ENCODE measurements at regions not wholly inside any gene's neighbourhood (a gene's known extent, or its start where the extent isn't known, plus 50 kb on each side); places are given as distances from the start of the nearest gene placed in this dataset.

- TF ChIP-seq ZNF687 (IDR thresholded peaks at IDR 0.05) = no peak
- no peak for TF ChIP-seq TCF12 (IDR thresholded peaks at IDR 0.05; ENCODE audit: low read depth, low read length)
- no peak for TF ChIP-seq PAX8 (IDR thresholded peaks at IDR 0.05)
- no peak for TF ChIP-seq BHLHE40 (IDR thresholded peaks at IDR 0.05; ENCODE audit: borderline replicate concordance in 1 of 2, low read depth in 2 of 2, low read length in 1 of 2)
- TF ChIP-seq TBL1XR1 (IDR thresholded peaks at IDR 0.05; ENCODE audit: low read depth, low read length) = no peak
- TF ChIP-seq BACH1 (IDR thresholded peaks at IDR 0.05; ENCODE audit: borderline replicate concordance) = no peak
These were observed 52.0 kb upstream of the PPP2R5C start (continued) for GRCh38 chr14:101709533-101709881.

GRCh38 chr14:101709962-101710931 is 51.3 kb upstream of the PPP2R5C start:
- Histone ChIP-seq H3K79me2 (ENCODE audit: control insufficient read depth, insufficient read depth, low read length) (no peaks in the 10 kb centered on the region), H3K9ac (ENCODE audit: control insufficient read depth, insufficient read depth, low read length) (no peak overlapping the region), H3K4me3 (no peak overlapping the region), H4K20me1 (ENCODE audit: control insufficient read depth, insufficient read depth) (no peaks in the 10 kb centered on the region), H3K9me3 (replicated peaks; ENCODE audit: control insufficient read depth, insufficient read depth, low read length) (peaks cover 2% of the 10 kb centered on the region; the same call in 1 of the 3 replicates), H2AFZ (ENCODE audit: control insufficient read depth, low read depth, low read length) (no peak overlapping the region), H3K27me3 (replicated peaks in 1 of 2; ENCODE audit: control insufficient read depth in 2 of 2, insufficient read depth in 2 of 2, low read length in 1 of 2) (no peaks in the 10 kb centered on the region; a peak in 2 of 4 replicates), H3K36me3 (ENCODE audit: control insufficient read depth in 2 of 2, insufficient read depth in 2 of 2, low read length in 1 of 2) (no peaks in the 10 kb centered on the region), H3K4me2 (ENCODE audit: control insufficient read depth, insufficient read depth) (no peak overlapping the region), H3K4me1 (ENCODE audit: control insufficient read depth, insufficient read depth, low read length) (peaks cover 14% of the 10 kb centered on the region), H3K27ac (ENCODE audit: control insufficient read depth, insufficient read depth) (no peak overlapping the region)
- no TSS peak for BruUV-seq (replicated peaks)
- FAIRE-seq = no peak
- ATAC-seq = no peak
- in situ Hi-C loops (cut with MboI) = no loop called here
- WGBS (ENCODE audit: insufficient coverage, insufficient replicate concordance, low lambda C conversion rate, missing lambda C conversion rate) = 32% methylated on average over 10 of the region's 10 CpGs
- CTCF ChIA-PET = interaction anchor here (0.7 to 1.7 kb wide), 2 partner anchors 18 to 60 kb away, joined by 3 to 5 read pairs; no protein-coding TSS in a partner anchor
- RAD21 ChIA-PET (ENCODE audit: unreplicated experiment) = interaction anchor here (0.5 to 1.3 kb wide), 5 partner anchors 12 to 386 kb away, joined by 3 to 4 read pairs (median 3); no protein-coding TSS in a partner anchor
- POLR2A ChIA-PET = interaction anchor here (0.6 kb wide), 1 partner anchor 55 kb away, joined by 8 read pairs; no protein-coding TSS in a partner anchor
- no peak for DNase-seq (ENCODE audit: low read depth, low spot score)
- intact Hi-C loops (cut with micrococcal nuclease; ENCODE audit: unreplicated experiment) = loop anchor here (5.0 to 10.0 kb wide), 3 partner anchors 237 to 605 kb away; partner anchors contain the start of gene ZNF839
- SMC1A ChIA-PET (ENCODE audit: uncharacterized antibody, unreplicated experiment) = interaction anchor here (0.6 kb wide), 1 partner anchor 105 kb away, joined by 4 read pairs; no protein-coding TSS in a partner anchor
- no peak for TF ChIP-seq POU2F2 (IDR thresholded peaks at IDR 0.05; ENCODE audit: borderline replicate concordance, low read depth, low read length)
- TF ChIP-seq MTA2 (IDR thresholded peaks at IDR 0.05; ENCODE audit: low read depth) = no peak
- TF ChIP-seq MEF2B (IDR thresholded peaks at IDR 0.05; ENCODE audit: partially characterized antibody, poor library complexity, severe bottlenecking) = no peak
- TF ChIP-seq ELK1 (IDR thresholded peaks at IDR 0.05; ENCODE audit: low read depth, low read length) = no peak
- TF ChIP-seq FOXM1 (IDR thresholded peaks at IDR 0.05; ENCODE audit: low read depth, low read length) = no peak
- TF ChIP-seq MXI1 (IDR thresholded peaks at IDR 0.05; ENCODE audit: low read depth, low read length) = no peak
- no peak for TF ChIP-seq PBX3 (IDR thresholded peaks at IDR 0.05; ENCODE audit: insufficient replicate concordance, low read depth, low read length)
- no peak for TF ChIP-seq CBX3 (IDR thresholded peaks at IDR 0.05; ENCODE audit: borderline replicate concordance, low read depth)
- no peak for TF ChIP-seq HDAC2 (IDR thresholded peaks at IDR 0.05)
- no peak for TF ChIP-seq BHLHE40 (IDR thresholded peaks at IDR 0.05; ENCODE audit: borderline replicate concordance in 1 of 2, low read depth in 2 of 2, low read length in 1 of 2)

Data from GM12878 (cell line).